HCT116 (cell line): ENCODE measurements at regions not wholly inside any gene's neighbourhood (a gene's known extent, or its start where the extent isn't known, plus 50 kb on each side); places are given as distances from the start of the nearest gene placed in this dataset.

Source experiments
- ATAC-seq: fragments of 200-7000 bp; cut with Tn5 transposase; 2 replicates; pipeline ENCODE4 v1.9.1; 2020; ENCODE audit warnings: mild to moderate bottlenecking, moderate library complexity
- BruUV-seq: library from RNA; stranded (reverse); fragments of 400-500 nt; replicated peaks from 2 replicates; lab custom pipeline; 2021; lab: Mats Ljungman, UMichigan
- CTCF ChIA-PET: fragments of 300-600 bp; sonication (Branson Sonifier 250); formaldehyde crosslinking; loops from one replicate; lab custom pipeline; 2021; ENCODE audit warnings: antibody characterized with exemption; lab: Charles Lee
- POLR2A ChIA-PET: fragments of 300-600, 350-600 bp; sonication (Branson Sonifier 250); formaldehyde crosslinking; loops from one replicate; lab custom pipeline; 2021; ENCODE audit warnings: antibody characterized with exemption; lab: Charles Lee
- RAD21 ChIA-PET, 2 experiments: fragments of 300-600 bp; sonication (Branson Sonifier 250); formaldehyde crosslinking; loops; one replicate each; lab custom pipeline; 2023; ENCODE audit warnings: low total read pairs in 2 of 2; ENCODE audit not compliant: uncharacterized antibody in 2 of 2, unreplicated experiment in 2 of 2, low non-redundant PET in 1 of 2; lab: Charles Lee
- DNase-seq: peaks from one replicate; pipeline ENCODE4 v3.0.0-alpha.2; 2010; ENCODE audit warnings: low read depth, low spot score
- H2AFZ ChIP-seq: fragments of 200-600 bp; shearing (Covaris generic), sonication (generic); 2 replicates; pipeline ENCODE4 v1.6.1; 2017; ENCODE audit warnings: low read depth, mixed run types, mixed read lengths, antibody characterized with exemption, low read length; ENCODE audit not compliant: poor library complexity, severe bottlenecking
- H3K27ac ChIP-seq: 2 replicates; pipeline ENCODE4 v1.5.1; 2012; ENCODE audit warnings: low read depth, low read length
- H3K27me3 ChIP-seq: fragments of 200-600 bp; sonication (generic); 2 replicates; pipeline ENCODE4 v1.6.1; 2016; ENCODE audit warnings: mixed run types, low read length, mixed read lengths; ENCODE audit not compliant: insufficient read depth
- H3K36me3 ChIP-seq, 2 experiments: fragments of 200-500 bp in 1 of 2; fragments of 200-600 bp in 1 of 2; sonication (Bioruptor generic) in 1 of 2; sonication (generic) in 1 of 2; 2 replicates each; pipeline versions ENCODE4 v1.5.1 to v1.6.1; 2014 to 2016; ENCODE audit warnings: low read length in 2 of 2, inconsistent platforms in 1 of 2, mixed read lengths in 1 of 2, mixed run types in 1 of 2; ENCODE audit not compliant: insufficient read depth in 2 of 2, control insufficient read depth in 1 of 2
- H3K4me1 ChIP-seq, 2 experiments: fragments of 200-600 bp in 1 of 2; sonication (generic) in 1 of 2; 2 replicates each; pipeline versions ENCODE4 v1.5.1 to v1.6.1; 2012 to 2017; ENCODE audit warnings: low read length in 2 of 2, inconsistent platforms in 1 of 2, mild to moderate bottlenecking in 1 of 2, mixed read lengths in 1 of 2, mixed run types in 1 of 2, moderate library complexity in 1 of 2; ENCODE audit not compliant: insufficient read depth in 2 of 2, control insufficient read depth in 1 of 2
- H3K4me2 ChIP-seq: fragments of 200-600 bp; sonication (generic); 2 replicates; pipeline ENCODE4 v1.6.1; 2017; ENCODE audit warnings: mixed run types, low read length, mixed read lengths
- H3K4me3 ChIP-seq, 2 experiments: fragments of 200-600 bp in 1 of 2; sonication (generic) in 1 of 2; replicated peaks in 1 of 2; 2 replicates each; pipeline ENCODE4 v1.5.1; 2011 to 2016; ENCODE audit warnings: low read length in 2 of 2, control low read depth in 1 of 2, low read depth in 1 of 2, mild to moderate bottlenecking in 1 of 2, mixed read lengths in 1 of 2, mixed run types in 1 of 2
- H3K79me2 ChIP-seq: fragments of 200-600 bp; sonication (generic); 2 replicates; pipeline ENCODE4 v1.6.1; 2017; ENCODE audit warnings: mild to moderate bottlenecking, mixed run types, low read length, moderate library complexity, mixed read lengths; ENCODE audit not compliant: insufficient read depth
- H3K9ac ChIP-seq: fragments of 200-600 bp; sonication (generic); 2 replicates; pipeline ENCODE4 v1.6.1; 2016; ENCODE audit warnings: low read length, mixed read lengths
- H3K9me2 ChIP-seq: fragments of 200-600 bp; sonication (generic), shearing (Covaris generic); 2 replicates; pipeline ENCODE4 v1.6.1; 2017; ENCODE audit warnings: mixed run types, mild to moderate bottlenecking, moderate library complexity; ENCODE audit not compliant: insufficient read depth
- H3K9me3 ChIP-seq, 2 experiments: fragments of 200-500 bp in 1 of 2; fragments of 200-600 bp in 1 of 2; sonication (Bioruptor generic) in 1 of 2; sonication (generic) in 1 of 2; 2 replicates each; pipeline ENCODE4 v1.6.1; 2014 to 2017; ENCODE audit warnings: low read length in 2 of 2, mixed read lengths in 2 of 2, inconsistent platforms in 1 of 2, low read depth in 1 of 2, mild to moderate bottlenecking in 1 of 2, mixed run types in 1 of 2, moderate library complexity in 1 of 2; ENCODE audit not compliant: control insufficient read depth in 1 of 2, insufficient read depth in 1 of 2
- H4K20me1 ChIP-seq: fragments of 200-600 bp; sonication (generic), shearing (Covaris generic); 2 replicates; pipeline ENCODE4 v1.6.1; 2017; ENCODE audit warnings: mixed run types, mild to moderate bottlenecking, moderate library complexity; ENCODE audit not compliant: insufficient read depth
- CBX3 ChIP-seq: IDR thresholded peaks from 2 replicates; pipeline ENCODE4 v1.6.1; 2012; ENCODE audit warnings: low read depth
- CEBPB ChIP-seq: IDR thresholded peaks from 2 replicates; pipeline ENCODE4 v1.6.1; 2012; ENCODE audit warnings: low read depth
- EGR1 ChIP-seq: IDR thresholded peaks from 2 replicates; pipeline ENCODE4 v1.6.1; 2012; ENCODE audit warnings: low read depth
- ELF1 ChIP-seq: IDR thresholded peaks from 2 replicates; pipeline ENCODE4 v1.6.1; 2012; ENCODE audit warnings: low read depth, borderline replicate concordance
- EZH2 ChIP-seq: fragments of 200-600 bp; sonication (generic); IDR thresholded peaks from 2 replicates; pipeline ENCODE4 v1.6.1; 2017; ENCODE audit warnings: antibody characterized with exemption, mixed run types
- FOSL1 ChIP-seq: IDR thresholded peaks from 2 replicates; pipeline ENCODE4 v1.6.1; 2012; ENCODE audit warnings: low read depth
- JUND ChIP-seq: IDR thresholded peaks from 2 replicates; pipeline ENCODE4 v1.6.1; 2012
- POLR2A ChIP-seq: IDR thresholded peaks from 2 replicates; pipeline ENCODE4 v1.7.0; 2011; ENCODE audit warnings: borderline replicate concordance; ENCODE audit not compliant: insufficient read depth, insufficient read length; ENCODE audit errors: extremely low read depth
- POLR2AphosphoS5 ChIP-seq: IDR thresholded peaks from 2 replicates; pipeline ENCODE4 v1.6.1; 2011; ENCODE audit warnings: mild to moderate bottlenecking, low read depth, low read length, moderate library complexity
- REST ChIP-seq: IDR thresholded peaks from 2 replicates; pipeline ENCODE4 v1.6.1; 2012; ENCODE audit warnings: low read depth
- SP1 ChIP-seq: IDR thresholded peaks from 2 replicates; pipeline ENCODE4 v1.6.1; 2012; ENCODE audit warnings: low read depth
- SRF ChIP-seq: IDR thresholded peaks from 2 replicates; pipeline ENCODE4 v1.6.1; 2012; ENCODE audit warnings: low read depth
- TCF7L2 ChIP-seq: IDR thresholded peaks from 2 replicates; pipeline ENCODE4 v1.7.0; 2011; ENCODE audit warnings: borderline replicate concordance, inconsistent platforms; ENCODE audit not compliant: insufficient read depth, insufficient read length; ENCODE audit errors: extremely low read depth
- YY1 ChIP-seq: IDR thresholded peaks from 2 replicates; pipeline ENCODE4 v1.6.1; 2011; ENCODE audit warnings: low read length, low read depth, moderate library complexity, mild to moderate bottlenecking; ENCODE audit not compliant: insufficient replicate concordance; ENCODE audit errors: extremely low read depth
- ZNF274 ChIP-seq: fragments of 200-500 bp; sonication (Bioruptor generic); IDR thresholded peaks from 2 replicates; pipeline ENCODE4 v1.6.1; 2014; ENCODE audit warnings: mild to moderate bottlenecking, low read depth, low read length, inconsistent platforms
- intact Hi-C: fragments of 100-400 bp; cut with micrococcal nuclease; formaldehyde crosslinking; loops from 2 replicates; pipeline ENCODE4 v1.10.0; 2022
- TF ChIP-seq, protein P1 (sequence below): IDR thresholded peaks from 2 replicates; pipeline ENCODE4 v1.6.1; 2012

DNA sequence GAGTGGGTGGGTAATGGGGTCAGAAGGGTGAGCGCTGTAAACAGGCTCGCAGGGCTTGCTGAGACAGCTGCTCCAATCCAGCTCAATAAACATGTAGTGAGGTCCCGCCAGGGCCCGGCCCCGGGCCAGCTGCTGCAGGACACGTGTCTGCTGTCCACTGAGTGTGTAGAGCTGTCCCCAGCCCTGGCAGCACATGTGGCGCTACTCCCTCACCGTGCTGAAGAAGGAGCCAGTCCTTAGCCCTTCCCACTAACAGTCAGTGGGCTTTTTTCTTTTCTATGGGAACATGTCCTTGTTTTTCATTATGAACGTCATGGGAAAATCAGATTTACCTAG is 78.9 kb upstream of the C1orf174 start:
- Histone ChIP-seq H3K36me3 (no peaks in the 10 kb centered on the region), H4K20me1 (no peaks in the 10 kb centered on the region), H3K27me3 (no peaks in the 10 kb centered on the region), H3K9ac (no peak overlapping the region), H3K79me2 (no peaks in the 10 kb centered on the region), H3K9me2 (no peaks in the 10 kb centered on the region), H3K4me2 (no peak overlapping the region), H3K4me3 (no peak overlapping the region), H3K4me1 (no peaks in the 10 kb centered on the region), H3K27ac (no peak overlapping the region), H3K9me3 (no peaks in the 10 kb centered on the region), H2AFZ (no peak overlapping the region)
- ChIA-PET POLR2A (no interaction called here), RAD21 (no interaction called here), CTCF (no interaction called here)
- intact Hi-C loops = no loop called here
- no TSS peak for BruUV-seq
- ATAC-seq (no peak), DNase-seq (no peak)
- TF ChIP-seq POLR2A (no peak), ELF1 (no peak)
- TF ChIP-seq, all 23 proteins: peak for 0

GRCh38 chr1:3981261-3981660 is 81.2 kb upstream of the C1orf174 start:
- BruUV-seq = no TSS peak
- no peak for TF ChIP-seq CEBPB
- TF ChIP-seq EGR1 = no peak
- no peak for TF ChIP-seq SP1
- TF ChIP-seq JUND = no peak
- TF ChIP-seq YY1 = no peak
- no peak for TF ChIP-seq ZNF274
- TF ChIP-seq ELF1 = no peak
- TF ChIP-seq TCF7L2 = no peak
- TF ChIP-seq CBX3 = no peak
- no peak for TF ChIP-seq REST
- TF ChIP-seq SRF = no peak
- TF ChIP-seq, protein P1, sequence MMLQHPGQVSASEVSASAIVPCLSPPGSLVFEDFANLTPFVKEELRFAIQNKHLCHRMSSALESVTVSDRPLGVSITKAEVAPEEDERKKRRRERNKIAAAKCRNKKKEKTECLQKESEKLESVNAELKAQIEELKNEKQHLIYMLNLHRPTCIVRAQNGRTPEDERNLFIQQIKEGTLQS = no peak
- TF ChIP-seq EZH2 = no peak
- TF ChIP-seq POLR2AphosphoS5 = no peak
- no peak for TF ChIP-seq FOSL1
- no peaks in the 10 kb centered on the region for H3K79me2 ChIP-seq
- no peak overlapping the region for H3K4me3 ChIP-seq
- H3K9me3 ChIP-seq = no peaks in the 10 kb centered on the region
- intact Hi-C loops = no loop called here
- no peak overlapping the region for H3K27ac ChIP-seq
- ChIA-PET RAD21 (no interaction called here), CTCF (no interaction called here), POLR2A (no interaction called here)
- no peak overlapping the region for H3K9ac ChIP-seq
- H3K9me2 ChIP-seq = no peaks in the 10 kb centered on the region
- no peaks in the 10 kb centered on the region for H4K20me1 ChIP-seq
- H3K4me2 ChIP-seq = no peak overlapping the region
- no peak for ATAC-seq
- H2AFZ ChIP-seq = no peak overlapping the region
- no peaks in the 10 kb centered on the region for H3K4me1 ChIP-seq
- no peaks in the 10 kb centered on the region for H3K36me3 ChIP-seq
- no peak for DNase-seq
- no peaks in the 10 kb centered on the region for H3K27me3 ChIP-seq
